Pancreas (tissue), 10 donors: ENCODE measurements at regions not wholly inside any gene's neighbourhood (a gene's known extent, or its start where the extent isn't known, plus 50 kb on each side); places are given as distances from the start of the nearest gene placed in this dataset.

Experiments used
- ATAC-seq, 4 donors: fragments of 200-7000 bp; cut with Tn5 transposase; one replicate each; pipeline versions ENCODE4 v1.8.0 to v1.9.1; 2020; ENCODE audit warnings: mild to moderate bottlenecking in 4 of 4, moderate library complexity in 4 of 4
- DNase-seq, 6 donors: peaks; one replicate each; pipeline ENCODE4 v3.0.0-alpha.2; 2020
- FAIRE-seq: peaks from 2 replicates; lab custom pipeline; 2012; peaks lifted over from hg19 to GRCh38; lab: Jason Lieb, UNC
- H3K27ac ChIP-seq, 4 donors: fragments of 200-600 bp; sonication (generic); 1 replicate in 3 of 4; 2 replicates in 1 of 4; pipeline versions ENCODE4 v1.5.0 to v1.8.0; 2020
- H3K27me3 ChIP-seq, 4 donors: fragments of 200-600 bp; one replicate each; pipeline ENCODE4 v1.8.0; 2021
- H3K36me3 ChIP-seq, 3 donors: fragments of 200-600 bp; sonication (generic) in 1 of 3; one replicate each; pipeline versions ENCODE4 v1.5.0 to v1.8.0; 2020 to 2021
- H3K4me1 ChIP-seq, 3 donors: fragments of 200-600 bp; one replicate each; pipeline ENCODE4 v1.8.0; 2021
- H3K4me3 ChIP-seq, 4 donors: fragments of 200-600 bp; sonication (generic) in 2 of 4; one replicate each; pipeline versions ENCODE4 v1.5.0 to v1.8.0; 2020 to 2021
- H3K9me3 ChIP-seq, 4 donors: fragments of 200-600 bp; one replicate each; pipeline ENCODE4 v1.8.0; 2021
- WGBS, 2 donors: extraction: QIAGEN DNeasy Blood & Tissue Kit; methylation state at CpG; one replicate each; pipeline ENCODE4 v1.1.7; 2013; 5-methylcytosine and 5-hydroxymethylcytosine counted together
- intact Hi-C, 3 donors: fragments of 100-400 bp; cut with DNase I; formaldehyde crosslinking; loops; one replicate each; pipeline versions ENCODE4 v1.11.1 to v1.14.2; 2022
- TF ChIP-seq, protein P1 (sequence below), 4 donors: fragments of 200-600 bp; sonication (generic) in 3 of 4; IDR thresholded peaks; one replicate each; pipeline versions ENCODE4 v1.5.0 to v1.8.0; 2021; ENCODE audit warnings: antibody characterized with exemption in 4 of 4
- donor health status: healthy with polysubstance abuse.
- donor health status: DM: no; HTN: no; CAD: no; lungs with moderate emphysema.
- donor health status: DM: no; HTN: no; CAD: no.
- donor health status: control.
- donor health status: control.
- donor health status: Bipolar disorder and iron deficiency.
- donor health status: DM: yes; HTN: yes; CAD: no.
- donor health status: DM: no; HTN: no; CAD: no.
- donor health status: DM: no; HTN: no; CAD: no.
- donor health status: DM: yes; HTN: yes; CAD: no.

GRCh38 chr12:60100160-60100559, 504.3 kb downstream of the SLC16A7 start:
- whole genome bisulfite sequencing, 2 donors = 89 to 92% methylated on average over 1 of the region's 1 CpG
- H3K4me3 ChIP-seq = no peak overlapping the region
- DNase-seq (no peak), ATAC-seq (no peak), FAIRE-seq (no peak)
- no peaks in the 10 kb centered on the region for H3K4me1 ChIP-seq
- no peaks in the 10 kb centered on the region for H3K36me3 ChIP-seq
- TF ChIP-seq, protein P1, sequence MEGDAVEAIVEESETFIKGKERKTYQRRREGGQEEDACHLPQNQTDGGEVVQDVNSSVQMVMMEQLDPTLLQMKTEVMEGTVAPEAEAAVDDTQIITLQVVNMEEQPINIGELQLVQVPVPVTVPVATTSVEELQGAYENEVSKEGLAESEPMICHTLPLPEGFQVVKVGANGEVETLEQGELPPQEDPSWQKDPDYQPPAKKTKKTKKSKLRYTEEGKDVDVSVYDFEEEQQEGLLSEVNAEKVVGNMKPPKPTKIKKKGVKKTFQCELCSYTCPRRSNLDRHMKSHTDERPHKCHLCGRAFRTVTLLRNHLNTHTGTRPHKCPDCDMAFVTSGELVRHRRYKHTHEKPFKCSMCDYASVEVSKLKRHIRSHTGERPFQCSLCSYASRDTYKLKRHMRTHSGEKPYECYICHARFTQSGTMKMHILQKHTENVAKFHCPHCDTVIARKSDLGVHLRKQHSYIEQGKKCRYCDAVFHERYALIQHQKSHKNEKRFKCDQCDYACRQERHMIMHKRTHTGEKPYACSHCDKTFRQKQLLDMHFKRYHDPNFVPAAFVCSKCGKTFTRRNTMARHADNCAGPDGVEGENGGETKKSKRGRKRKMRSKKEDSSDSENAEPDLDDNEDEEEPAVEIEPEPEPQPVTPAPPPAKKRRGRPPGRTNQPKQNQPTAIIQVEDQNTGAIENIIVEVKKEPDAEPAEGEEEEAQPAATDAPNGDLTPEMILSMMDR (IDR thresholded peaks at IDR 0.05) = no peak
- intact Hi-C loops = no loop called here
- no peaks in the 10 kb centered on the region for H3K9me3 ChIP-seq
- no peak overlapping the region for H3K27ac ChIP-seq
- H3K27me3 ChIP-seq = no peaks in the 10 kb centered on the region

DNA sequence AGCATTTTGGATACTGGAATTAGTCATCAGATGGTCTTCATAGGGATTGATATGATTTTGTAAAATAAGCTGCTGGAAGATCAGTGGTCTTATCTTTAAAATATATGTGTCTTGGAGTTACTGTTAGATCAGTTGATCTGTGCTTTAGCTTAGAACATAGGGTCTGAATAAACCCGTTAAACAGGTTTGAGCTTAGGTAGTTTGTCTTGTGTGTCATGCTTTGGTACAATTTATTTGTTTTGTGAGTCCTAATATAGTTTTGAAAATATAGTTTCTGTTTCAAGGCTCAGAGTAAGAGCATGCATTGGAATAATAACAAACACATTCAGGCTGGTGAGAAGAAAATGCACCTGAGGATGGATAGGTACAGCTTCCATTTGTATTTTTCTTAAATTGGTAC, 505.0 kb downstream of the SLC16A7 start:
- H3K9me3 ChIP-seq = no peaks in the 10 kb centered on the region
- H3K27ac ChIP-seq = no peak overlapping the region
- ATAC-seq (peak in 2 of 4 donors; percentile 12 to 42), DNase-seq (no peak), FAIRE-seq (no peak)
- no peaks in the 10 kb centered on the region for H3K4me1 ChIP-seq
- H3K4me3 ChIP-seq = no peak overlapping the region
- 37 to 44% methylated on average over 1 of the region's 1 CpG for WGBS, 2 donors
- intact Hi-C loops = no loop called here
- TF ChIP-seq, protein P1 (IDR thresholded peaks at IDR 0.05) = no peak
- H3K36me3 ChIP-seq = no peaks in the 10 kb centered on the region
- no peaks in the 10 kb centered on the region for H3K27me3 ChIP-seq

DNA sequence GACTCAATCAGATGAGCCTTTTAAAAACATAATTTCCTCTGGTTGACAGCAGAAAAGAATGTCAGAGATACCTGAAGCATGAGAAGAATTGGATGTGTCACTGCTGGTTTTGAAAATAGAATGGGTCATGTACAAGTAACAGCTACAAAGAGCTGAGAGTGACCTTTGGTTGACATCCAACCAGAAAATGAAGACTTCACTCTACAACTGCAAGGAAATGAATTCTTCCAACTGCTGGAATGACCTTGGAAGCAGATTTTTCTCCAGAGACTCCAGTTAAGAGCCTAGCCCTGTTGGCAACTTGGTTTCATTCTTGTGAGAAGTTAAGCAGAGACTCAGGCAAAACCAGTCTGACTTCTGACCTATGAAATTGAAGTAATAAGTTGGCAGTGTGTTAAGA, 505.9 kb downstream of the SLC16A7 start:
- TF ChIP-seq, protein P1 (IDR thresholded peaks at IDR 0.05) = no peak
- Histone ChIP-seq H3K4me3 (no peak overlapping the region), H3K27ac (no peak overlapping the region), H3K4me1 (no peaks in the 10 kb centered on the region), H3K36me3 (no peaks in the 10 kb centered on the region), H3K9me3 (no peaks in the 10 kb centered on the region), H3K27me3 (no peaks in the 10 kb centered on the region)
- intact Hi-C loops = no loop called here
- DNase-seq = no peak
- no peak for FAIRE-seq
- peak in 1 of 4 donors; percentile 68 for ATAC-seq

GRCh38 chr12:60106214-60106613, 510.4 kb downstream of the SLC16A7 start:
- Histone ChIP-seq H3K27ac (no peak overlapping the region), H3K4me1 (no peaks in the 10 kb centered on the region), H3K9me3 (no peaks in the 10 kb centered on the region), H3K36me3 (no peaks in the 10 kb centered on the region), H3K27me3 (no peaks in the 10 kb centered on the region), H3K4me3 (no peak overlapping the region)
- DNase-seq = no peak
- intact Hi-C loops = no loop called here
- WGBS, 2 donors = 16 to 26% methylated on average over 1 of the region's 1 CpG
- peak in 1 of 4 donors; percentile 32 for ATAC-seq
- TF ChIP-seq, protein P1 (IDR thresholded peaks at IDR 0.05) = no peak
- FAIRE-seq = no peak

- TF ChIP-seq, protein P1 (IDR thresholded peaks at IDR 0.05) = no peak
- intact Hi-C loops = no loop called here
Measured at GRCh38 chr12:60107992-60108391, 512.2 kb downstream of the SLC16A7 start.

More at GRCh38 chr12:60107992-60108391, 512.2 kb downstream of the SLC16A7 start:
- Histone ChIP-seq H3K27ac (no peak overlapping the region), H3K36me3 (no peaks in the 10 kb centered on the region), H3K4me3 (no peak overlapping the region), H3K27me3 (no peaks in the 10 kb centered on the region), H3K9me3 (no peaks in the 10 kb centered on the region), H3K4me1 (no peaks in the 10 kb centered on the region)
- FAIRE-seq = no peak
- ATAC-seq = no peak
- no peak for DNase-seq
